NCI-H1092 treated with DMSO at 0.1 percent for 48 hours (cell line): ENCODE measurements at regions not wholly inside any gene's neighbourhood (a gene's known extent, or its start where the extent isn't known, plus 50 kb on each side); places are given as distances from the start of the nearest gene placed in this dataset.
"Not testable (repeated sequence)": the region's sequence is repeated elsewhere in the genome, so short reads cannot be mapped to it uniquely, and the experiment has no call there.

Experiments
- DNase-seq: peaks from one replicate; lab custom pipeline; 2025; lab: John Stamatoyannopoulos, UW

- DNase-seq = no peak
Measured at GRCh38 chr7:83306502-83306901, 143.8 kb upstream of the PCLO start.

- no peak for DNase-seq
Measured at GRCh38 chr7:83305027-83305426, 142.3 kb upstream of the PCLO start.

GRCh38 chr7:83301416-83301815, 138.7 kb upstream of the PCLO start:
- no peak for DNase-seq

- DNase-seq = no peak
Measured at GRCh38 chr7:83290211-83290610, 127.5 kb upstream of the PCLO start.

- DNase-seq = no peak
Measured at GRCh38 chr7:83289419-83289993, 126.8 kb upstream of the PCLO start.

- DNase-seq = no peak
Measured at GRCh38 chr7:83280671-83281070, 118.0 kb upstream of the PCLO start.

GRCh38 chr7:83276250-83276649, 113.6 kb upstream of the PCLO start:
- DNase-seq = no peak

- no peak for DNase-seq
Measured at GRCh38 chr7:83273699-83274098, 111.0 kb upstream of the PCLO start.

GRCh38 chr7:83271212-83272099, 108.8 kb upstream of the PCLO start:
- DNase-seq = peak; percentile 56

- DNase-seq = no peak
Measured at GRCh38 chr7:83270407-83270806, 107.7 kb upstream of the PCLO start.

- DNase-seq = peak; percentile 31
Measured at GRCh38 chr7:83267141-83267631, 104.5 kb upstream of the PCLO start.

GRCh38 chr7:83263442-83264034, 100.9 kb upstream of the PCLO start:
- not testable (repeated sequence) for DNase-seq

- no peak for DNase-seq
Measured at GRCh38 chr7:83259064-83259463, 96.4 kb upstream of the PCLO start.

GRCh38 chr7:83248000-83248399, 85.3 kb upstream of the PCLO start:
- DNase-seq = no peak

GRCh38 chr7:83219231-83219630, 56.5 kb upstream of the PCLO start:
- DNase-seq = not testable (repeated sequence)

- no peak for DNase-seq
Measured at GRCh38 chr7:83212883-83213282, 50.2 kb upstream of the PCLO start.
